ENCODE measurements at regions not wholly inside any gene's neighbourhood (a gene's known extent, or its start where the extent isn't known, plus 50 kb on each side); places are given as distances from the start of the nearest gene placed in this dataset.

- no peaks in the 10 kb centered on the region for H3K4me1 ChIP-seq (ENCODE audit: insufficient read depth, poor library complexity, severe bottlenecking)
- ATAC-seq (ENCODE audit: low read depth) = no peak
- no peaks in the 10 kb centered on the region for H3K9me3 ChIP-seq (ENCODE audit: severe bottlenecking)
- H3K27me3 ChIP-seq (ENCODE audit: insufficient read depth, poor library complexity, severe bottlenecking) = no peaks in the 10 kb centered on the region
- H3K4me3 ChIP-seq (ENCODE audit: severe bottlenecking) = no peak overlapping the region
- H3K27ac ChIP-seq (ENCODE audit: poor library complexity, severe bottlenecking) = no peak overlapping the region
- no peaks in the 10 kb centered on the region for H3K36me3 ChIP-seq (ENCODE audit: low read depth)
- TF ChIP-seq CTCF (IDR thresholded peaks at IDR 0.05; ENCODE audit: poor library complexity, severe bottlenecking) = no peak
- DNase-seq (ENCODE audit: low spot score) = no peak
Measured at GRCh38 chr9:10674586-10674985, 61.8 kb upstream of the PTPRD start.

- no peak overlapping the region for H3K4me3 ChIP-seq (ENCODE audit: severe bottlenecking)
- no peaks in the 10 kb centered on the region for H3K27me3 ChIP-seq (ENCODE audit: insufficient read depth, poor library complexity, severe bottlenecking)
- no peak for TF ChIP-seq CTCF (IDR thresholded peaks at IDR 0.05; ENCODE audit: poor library complexity, severe bottlenecking)
- DNase-seq (ENCODE audit: low spot score) (no peak), ATAC-seq (ENCODE audit: low read depth) (no peak)
- H3K9me3 ChIP-seq (ENCODE audit: severe bottlenecking) = no peaks in the 10 kb centered on the region
- H3K36me3 ChIP-seq (ENCODE audit: low read depth) = no peaks in the 10 kb centered on the region
- H3K4me1 ChIP-seq (ENCODE audit: insufficient read depth, poor library complexity, severe bottlenecking) = no peaks in the 10 kb centered on the region
- no peak overlapping the region for H3K27ac ChIP-seq (ENCODE audit: poor library complexity, severe bottlenecking)
Measured at GRCh38 chr9:10678010-10678409, 65.2 kb upstream of the PTPRD start.

GRCh38 chr9:10678790-10679189 lies 66.0 kb upstream of the PTPRD start:
- no peaks in the 10 kb centered on the region for H3K36me3 ChIP-seq (ENCODE audit: low read depth)
- no peaks in the 10 kb centered on the region for H3K9me3 ChIP-seq (ENCODE audit: severe bottlenecking)
- H3K4me3 ChIP-seq (ENCODE audit: severe bottlenecking) = no peak overlapping the region
- 0 out of 3 replicates have a peak, but pooled peaks have one; percentile 17 for ATAC-seq (ENCODE audit: low read depth)
- no peaks in the 10 kb centered on the region for H3K4me1 ChIP-seq (ENCODE audit: insufficient read depth, poor library complexity, severe bottlenecking)
- H3K27ac ChIP-seq (ENCODE audit: poor library complexity, severe bottlenecking) = no peak overlapping the region
- no peak for TF ChIP-seq CTCF (IDR thresholded peaks at IDR 0.05; ENCODE audit: poor library complexity, severe bottlenecking)
- H3K27me3 ChIP-seq (ENCODE audit: insufficient read depth, poor library complexity, severe bottlenecking) = no peaks in the 10 kb centered on the region
- no peak for DNase-seq (ENCODE audit: low spot score)

- no peak for TF ChIP-seq CTCF (IDR thresholded peaks at IDR 0.05; ENCODE audit: poor library complexity, severe bottlenecking)
- no peaks in the 10 kb centered on the region for H3K36me3 ChIP-seq (ENCODE audit: low read depth)
- ATAC-seq (ENCODE audit: low read depth) (no peak), DNase-seq (ENCODE audit: low spot score) (no peak)
- H3K27ac ChIP-seq (ENCODE audit: poor library complexity, severe bottlenecking) = no peak overlapping the region
- H3K4me3 ChIP-seq (ENCODE audit: severe bottlenecking) = no peak overlapping the region
- H3K4me1 ChIP-seq (ENCODE audit: insufficient read depth, poor library complexity, severe bottlenecking) = no peaks in the 10 kb centered on the region
- no peaks in the 10 kb centered on the region for H3K9me3 ChIP-seq (ENCODE audit: severe bottlenecking)
- H3K27me3 ChIP-seq (ENCODE audit: insufficient read depth, poor library complexity, severe bottlenecking) = no peaks in the 10 kb centered on the region
Measured at GRCh38 chr9:10686943-10687342, 74.1 kb upstream of the PTPRD start.

- no peak for DNase-seq (ENCODE audit: low spot score)
- Histone ChIP-seq H3K36me3 (ENCODE audit: low read depth) (no peaks in the 10 kb centered on the region), H3K4me1 (ENCODE audit: insufficient read depth, poor library complexity, severe bottlenecking) (no peaks in the 10 kb centered on the region), H3K27ac (ENCODE audit: poor library complexity, severe bottlenecking) (no peak overlapping the region), H3K4me3 (ENCODE audit: severe bottlenecking) (no peak overlapping the region), H3K27me3 (ENCODE audit: insufficient read depth, poor library complexity, severe bottlenecking) (no peaks in the 10 kb centered on the region), H3K9me3 (ENCODE audit: severe bottlenecking) (no peaks in the 10 kb centered on the region)
- ATAC-seq (ENCODE audit: low read depth) = no peak
- TF ChIP-seq CTCF (IDR thresholded peaks at IDR 0.05; ENCODE audit: poor library complexity, severe bottlenecking) = no peak
Measured at GRCh38 chr9:10690546-10690945, 77.7 kb upstream of the PTPRD start.

All from RWPE2 (cell line).